ENCODE measurements at regions not wholly inside any gene's neighbourhood (a gene's known extent, or its start where the extent isn't known, plus 50 kb on each side); places are given as distances from the start of the nearest gene placed in this dataset.
A peak's percentile ranks its signal among the peaks of the same experiment; 100 is the strongest.

- no peak for DNase-seq (ENCODE audit: low spot score in 2 of 2)
- Histone ChIP-seq H3K36me3 (no peaks in the 10 kb centered on the region), H3K9me3 (peaks cover 6 to 32% of the 10 kb centered on the region in 2 donors), H3K4me3 (no peak overlapping the region), H3K4me1 (peaks cover 0 to 6% of the 10 kb centered on the region in 2 donors), H3K27me3 (no peaks in the 10 kb centered on the region), H3K27ac (no peak overlapping the region)
- TF ChIP-seq POLR2A (IDR thresholded peaks at IDR 0.05) (no peak), POLR2AphosphoS5 (IDR thresholded peaks at IDR 0.05) (no peak), CTCF (IDR thresholded peaks at IDR 0.05) (no peak)
- intact Hi-C loops (cut with DNase I; ENCODE audit: low total_unique reads): no loop called here
Measured at GRCh38 chr20:58125726-58126125, 102.7 kb downstream of the ANKRD60 start.

GRCh38 chr20:58117944-58118343, 110.5 kb downstream of the ANKRD60 start:
- intact Hi-C loops (cut with DNase I; ENCODE audit: low total_unique reads): no loop called here
- no peak overlapping the region for H3K4me3 ChIP-seq

GRCh38 chr20:58116505-58116904, 111.9 kb downstream of the ANKRD60 start:
- Histone ChIP-seq H3K9me3 (peaks cover 0 to 14% of the 10 kb centered on the region in 2 donors), H3K4me1 (no peaks in the 10 kb centered on the region), H3K27me3 (no peaks in the 10 kb centered on the region), H3K36me3 (no peaks in the 10 kb centered on the region), H3K4me3 (no peak overlapping the region), H3K27ac (no peak overlapping the region)
- no peak for DNase-seq (ENCODE audit: low spot score in 2 of 2)
- intact Hi-C loops (cut with DNase I; ENCODE audit: low total_unique reads): no loop called here
- TF ChIP-seq POLR2A (IDR thresholded peaks at IDR 0.05) (no peak), CTCF (IDR thresholded peaks at IDR 0.05) (no peak), POLR2AphosphoS5 (IDR thresholded peaks at IDR 0.05) (no peak)

More at GRCh38 chr20:58117944-58118343, 110.5 kb downstream of the ANKRD60 start:
- no peak overlapping the region for H3K27ac ChIP-seq
- H3K9me3 ChIP-seq: peaks cover 0 to 14% of the 10 kb centered on the region in 2 donors
- no peaks in the 10 kb centered on the region for H3K4me1 ChIP-seq
- no peaks in the 10 kb centered on the region for H3K27me3 ChIP-seq
- no peak for DNase-seq (ENCODE audit: low spot score in 2 of 2)
- TF ChIP-seq CTCF (IDR thresholded peaks at IDR 0.05) (no peak), POLR2AphosphoS5 (IDR thresholded peaks at IDR 0.05) (no peak), POLR2A (IDR thresholded peaks at IDR 0.05) (no peak)
- no peaks in the 10 kb centered on the region for H3K36me3 ChIP-seq

GRCh38 chr20:58113716-58114115, 114.7 kb downstream of the ANKRD60 start:
- H3K27me3 ChIP-seq: no peaks in the 10 kb centered on the region
- DNase-seq (ENCODE audit: low spot score in 2 of 2): no peak
- no peaks in the 10 kb centered on the region for H3K4me1 ChIP-seq
- no peak overlapping the region for H3K4me3 ChIP-seq
- no peaks in the 10 kb centered on the region for H3K36me3 ChIP-seq
- intact Hi-C loops (cut with DNase I; ENCODE audit: low total_unique reads): no loop called here
- H3K9me3 ChIP-seq: peaks cover 4 to 10% of the 10 kb centered on the region in 2 donors
- TF ChIP-seq POLR2A (IDR thresholded peaks at IDR 0.05) (no peak), POLR2AphosphoS5 (IDR thresholded peaks at IDR 0.05) (no peak), CTCF (IDR thresholded peaks at IDR 0.05) (no peak)
- H3K27ac ChIP-seq: no peak overlapping the region

GRCh38 chr20:58112017-58112781, 116.3 kb downstream of the ANKRD60 start:
- Histone ChIP-seq H3K9me3 (peaks cover 0 to 4% of the 10 kb centered on the region in 2 donors), H3K4me3 (no peak overlapping the region), H3K27ac (peak overlapping the region; percentile 64 to 75), H3K4me1 (no peaks in the 10 kb centered on the region), H3K36me3 (no peaks in the 10 kb centered on the region), H3K27me3 (no peaks in the 10 kb centered on the region)
- intact Hi-C loops (cut with DNase I; ENCODE audit: low total_unique reads): no loop called here
- TF ChIP-seq CTCF (IDR thresholded peaks at IDR 0.05) (no peak), POLR2A (IDR thresholded peaks at IDR 0.05) (no peak), POLR2AphosphoS5 (IDR thresholded peaks at IDR 0.05) (no peak)
- DNase-seq (ENCODE audit: low spot score in 2 of 2): peak in 1 of 2 donors; percentile 50

All from breast epithelium (tissue), 4 donors.